ENCODE measurements at regions not wholly inside any gene's neighbourhood (a gene's known extent, or its start where the extent isn't known, plus 50 kb on each side); places are given as distances from the start of the nearest gene placed in this dataset.

GRCh38 chr21:32132409-32132808 lies 146.4 kb downstream of the MIS18A start:
- TF ChIP-seq, protein P1, sequence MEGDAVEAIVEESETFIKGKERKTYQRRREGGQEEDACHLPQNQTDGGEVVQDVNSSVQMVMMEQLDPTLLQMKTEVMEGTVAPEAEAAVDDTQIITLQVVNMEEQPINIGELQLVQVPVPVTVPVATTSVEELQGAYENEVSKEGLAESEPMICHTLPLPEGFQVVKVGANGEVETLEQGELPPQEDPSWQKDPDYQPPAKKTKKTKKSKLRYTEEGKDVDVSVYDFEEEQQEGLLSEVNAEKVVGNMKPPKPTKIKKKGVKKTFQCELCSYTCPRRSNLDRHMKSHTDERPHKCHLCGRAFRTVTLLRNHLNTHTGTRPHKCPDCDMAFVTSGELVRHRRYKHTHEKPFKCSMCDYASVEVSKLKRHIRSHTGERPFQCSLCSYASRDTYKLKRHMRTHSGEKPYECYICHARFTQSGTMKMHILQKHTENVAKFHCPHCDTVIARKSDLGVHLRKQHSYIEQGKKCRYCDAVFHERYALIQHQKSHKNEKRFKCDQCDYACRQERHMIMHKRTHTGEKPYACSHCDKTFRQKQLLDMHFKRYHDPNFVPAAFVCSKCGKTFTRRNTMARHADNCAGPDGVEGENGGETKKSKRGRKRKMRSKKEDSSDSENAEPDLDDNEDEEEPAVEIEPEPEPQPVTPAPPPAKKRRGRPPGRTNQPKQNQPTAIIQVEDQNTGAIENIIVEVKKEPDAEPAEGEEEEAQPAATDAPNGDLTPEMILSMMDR (IDR thresholded peaks at IDR 0.05; ENCODE audit: insufficient read depth, low read length): no peak
- DNase-seq (ENCODE audit: low read depth): no peak
- H3K4me3 ChIP-seq (ENCODE audit: low read depth, low read length): no peak overlapping the region

GRCh38 chr21:32131960-32132359 lies 146.9 kb downstream of the MIS18A start:
- DNase-seq (ENCODE audit: low read depth): peak; percentile 33
- TF ChIP-seq, protein P1 (IDR thresholded peaks at IDR 0.05; ENCODE audit: insufficient read depth, low read length): no peak
- no peak overlapping the region for H3K4me3 ChIP-seq (ENCODE audit: low read depth, low read length)

- H3K4me3 ChIP-seq (ENCODE audit: low read depth, low read length): no peak overlapping the region
- DNase-seq (ENCODE audit: low read depth): no peak
- TF ChIP-seq, protein P1 (IDR thresholded peaks at IDR 0.05; ENCODE audit: insufficient read depth, low read length): no peak
These were observed 147.7 kb downstream of the MIS18A start for GRCh38 chr21:32131164-32131563.

GRCh38 chr21:32130031-32130891 lies 148.6 kb downstream of the MIS18A start:
- TF ChIP-seq, protein P1 (IDR thresholded peaks at IDR 0.05; ENCODE audit: insufficient read depth, low read length): no peak
- H3K4me3 ChIP-seq (ENCODE audit: low read depth, low read length): no peak overlapping the region
- DNase-seq (ENCODE audit: low read depth): no peak

DNA sequence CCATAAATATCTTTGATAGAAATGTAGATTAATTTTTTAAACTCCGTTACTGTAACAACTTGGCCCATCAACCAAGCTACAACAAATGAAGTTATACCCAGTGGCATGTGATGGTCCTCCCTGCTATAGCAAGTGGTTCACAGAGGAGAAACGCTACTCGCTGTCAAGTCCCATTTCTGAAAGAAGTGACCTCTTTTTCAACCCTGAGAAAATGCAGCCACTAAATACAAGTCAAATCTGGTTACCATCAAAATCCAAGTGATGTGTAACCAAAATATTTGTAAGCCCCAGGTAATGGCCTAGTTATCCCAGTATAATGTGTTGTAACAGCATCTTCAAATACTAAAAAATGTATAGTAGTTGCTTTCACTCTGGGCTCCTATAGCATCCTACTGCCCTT lies 151.8 kb downstream of the MIS18A start:
- TF ChIP-seq, protein P1 (IDR thresholded peaks at IDR 0.05; ENCODE audit: insufficient read depth, low read length): no peak
- no peak overlapping the region for H3K4me3 ChIP-seq (ENCODE audit: low read depth, low read length)
- DNase-seq (ENCODE audit: low read depth): no peak

DNA sequence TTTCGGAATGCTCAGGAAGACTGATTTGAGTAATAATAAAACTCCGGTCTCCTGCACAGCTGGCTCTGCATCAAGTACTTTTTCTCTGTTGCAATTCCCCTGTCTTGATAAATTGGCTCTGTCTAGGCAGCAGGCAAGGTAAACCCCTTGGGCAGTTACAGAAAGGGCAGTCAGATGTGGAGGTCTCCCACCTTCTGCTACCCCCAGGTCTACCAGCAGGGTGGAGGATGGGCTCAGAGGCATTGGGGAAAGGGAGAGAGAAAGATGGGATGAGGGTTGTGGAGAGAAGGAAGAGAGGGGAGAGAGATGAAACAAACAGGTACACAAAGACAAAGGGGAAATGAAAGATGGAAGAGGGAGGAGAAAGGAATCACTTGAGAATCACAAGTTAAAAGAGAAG lies 156.8 kb downstream of the MIS18A start:
- no peak for DNase-seq (ENCODE audit: low read depth)
- TF ChIP-seq, protein P1 (IDR thresholded peaks at IDR 0.05; ENCODE audit: insufficient read depth, low read length): no peak
- H3K4me3 ChIP-seq (ENCODE audit: low read depth, low read length): no peak overlapping the region
